ENCODE measurements at regions not wholly inside any gene's neighbourhood (a gene's known extent, or its start where the extent isn't known, plus 50 kb on each side); places are given as distances from the start of the nearest gene placed in this dataset.

GRCh38 chr5:135644816-135645215, 66.0 kb upstream of the CXCL14 start:
- H2BK5ac ChIP-seq (ENCODE audit: low read depth, low read length), result no peak overlapping the region
- no peaks in the 10 kb centered on the region for H3K4me1 ChIP-seq (replicated peaks in 1 of 4; ENCODE audit: control insufficient read depth in 3 of 4, insufficient read depth in 4 of 4, low read length in 3 of 4)
- H3K27me3 ChIP-seq (replicated peaks in 1 of 4; ENCODE audit: control insufficient read depth in 3 of 4, extremely low read depth in 1 of 4, insufficient read depth in 3 of 4, low read length in 3 of 4), result no peaks in the 10 kb centered on the region; a peak in 1 of 7 replicates
- H3K56ac ChIP-seq (replicated peaks; ENCODE audit: insufficient read length, low read depth, low read length), result no peak overlapping the region
- no peaks in the 10 kb centered on the region for H3K36me3 ChIP-seq (ENCODE audit: control insufficient read depth in 2 of 4, insufficient read depth in 4 of 4, low read length in 3 of 4)
- H3K14ac ChIP-seq (ENCODE audit: insufficient read length), result no peak overlapping the region
- no peaks in the 10 kb centered on the region for H4K20me1 ChIP-seq (replicated peaks in 1 of 2; ENCODE audit: control insufficient read depth in 1 of 2, insufficient read depth in 2 of 2, low read length in 2 of 2)
- no peak overlapping the region for H3K4me2 ChIP-seq (ENCODE audit: insufficient read depth in 1 of 2, low read depth in 2 of 2, low read length in 2 of 2)
- 86% methylated on average over 6 of the region's 6 CpGs; no CpG with 5 or more reads in 1 of the 2 experiments for WGBS, 2 experiments (ENCODE audit: extremely low coverage in 1 of 2, insufficient coverage in 1 of 2, insufficient read length in 1 of 2, insufficient replicate concordance in 2 of 2, low coverage in 1 of 2, low lambda C conversion rate in 2 of 2, missing lambda C conversion rate in 1 of 2)
- no peak overlapping the region for H2AFZ ChIP-seq (ENCODE audit: low read length)
- no peaks in the 10 kb centered on the region for H3K9me3 ChIP-seq (ENCODE audit: insufficient read depth in 2 of 2, low read depth in 1 of 2, low read length in 1 of 2)
- H2AK5ac ChIP-seq (ENCODE audit: low read depth, low read length), result no peak overlapping the region
- no peak overlapping the region for H2BK12ac ChIP-seq (ENCODE audit: low read depth, low read length)
- no peak overlapping the region for H3K4me3 ChIP-seq (ENCODE audit: extremely low read depth in 1 of 4, insufficient read depth in 2 of 4, low read depth in 3 of 4, low read length in 4 of 4)
- H3K4ac ChIP-seq (replicated peaks; ENCODE audit: insufficient read length, low read depth, low read length), result no peak overlapping the region
- no peak overlapping the region for H4K8ac ChIP-seq (ENCODE audit: extremely low read depth, insufficient read depth, low read length)
- ChIA-PET CTCF (ENCODE audit: partially characterized antibody) (interaction anchor here (0.7 to 0.9 kb wide), 2 partner anchors 72 to 186 kb away, joined by 3 to 4 read pairs; no protein-coding TSS in a partner anchor), POLR2A (ENCODE audit: partially characterized antibody) (no interaction called here)
- no peak overlapping the region for H3K18ac ChIP-seq (ENCODE audit: extremely low read depth, low read length)
- no peak for DNase-seq (ENCODE audit: low read depth in 1 of 2, low spot score in 2 of 2)
- no peak overlapping the region for H3K9ac ChIP-seq (replicated peaks in 1 of 4; ENCODE audit: extremely low read depth in 1 of 4, low read depth in 3 of 4, low read length in 3 of 4)
- H3K79me2 ChIP-seq (ENCODE audit: control insufficient read depth in 1 of 2, insufficient read depth in 2 of 2, low read length in 2 of 2), result no peaks in the 10 kb centered on the region
- H3K27ac ChIP-seq (ENCODE audit: low read depth, low read length), result no peak overlapping the region
- H2BK120ac ChIP-seq (replicated peaks; ENCODE audit: low read depth, low read length), result no peak overlapping the region
- no peak overlapping the region for H4K91ac ChIP-seq (replicated peaks; ENCODE audit: insufficient read length, low read length)
- H2BK20ac ChIP-seq (ENCODE audit: low read length), result no peak overlapping the region
- no peak for FAIRE-seq
- no peak overlapping the region for H2BK15ac ChIP-seq (ENCODE audit: low read length)
- H3K23ac ChIP-seq (ENCODE audit: insufficient read length), result no peak overlapping the region
- H3K79me1 ChIP-seq (ENCODE audit: low read depth, low read length), result no peaks in the 10 kb centered on the region
- H4K5ac ChIP-seq (ENCODE audit: insufficient read length, low read depth, low read length), result no peak overlapping the region
- H3K23me2 ChIP-seq (ENCODE audit: low read depth, low read length), result no peaks in the 10 kb centered on the region
- TF ChIP-seq POLR2AphosphoS5 (IDR thresholded peaks at IDR 0.05; ENCODE audit: low read depth, low read length) (no peak), ATF2 (IDR thresholded peaks at IDR 0.05; ENCODE audit: low read length) (no peak), BCL11A (IDR thresholded peaks at IDR 0.05; ENCODE audit: low read depth in 2 of 2, low read length in 2 of 2) (no peak), JUN (IDR thresholded peaks at IDR 0.05; ENCODE audit: low read depth, low read length) (no peak), MAFK (IDR thresholded peaks at IDR 0.05; ENCODE audit: low read depth, low read length) (no peak), EP300 (IDR thresholded peaks at IDR 0.05; ENCODE audit: borderline replicate concordance in 1 of 2, low read depth in 2 of 2, low read length in 2 of 2) (no peak), JUND (IDR thresholded peaks at IDR 0.05; ENCODE audit: low read length) (no peak), GTF2F1 (IDR thresholded peaks at IDR 0.05; ENCODE audit: borderline replicate concordance, low read depth, low read length) (no peak), ZNF274 (IDR thresholded peaks at IDR 0.05; ENCODE audit: borderline replicate concordance, extremely low read depth, low read length) (no peak), KDM1A (IDR thresholded peaks at IDR 0.05; ENCODE audit: borderline replicate concordance, low read length) (no peak), SP2 (IDR thresholded peaks at IDR 0.05; ENCODE audit: low read length) (no peak), BRCA1 (IDR thresholded peaks at IDR 0.05; ENCODE audit: low read depth, low read length) (no peak), SIN3A (conservative IDR thresholded peaks at IDR 0.05 in 1 of 2, IDR thresholded peaks at IDR 0.05 in 1 of 2; ENCODE audit: low read depth in 1 of 2, low read length in 2 of 2) (no peak), ASH2L (IDR thresholded peaks at IDR 0.05; ENCODE audit: low read length) (no peak)

Data from H1 (cell line).